WTC11 (cell line): ENCODE measurements at regions not wholly inside any gene's neighbourhood (a gene's known extent, or its start where the extent isn't known, plus 50 kb on each side); places are given as distances from the start of the nearest gene placed in this dataset.

Experiments
- ATAC-seq: fragments of 200-7000 bp; cut with Tn5 transposase; 2 replicates; pipeline ENCODE4 v1.10.0; 2021; ENCODE audit warnings: mild to moderate bottlenecking, moderate library complexity
- CTCF ChIA-PET: fragments of 300-600 bp; sonication (Branson Sonifier 250); formaldehyde crosslinking; loops from one replicate; lab custom pipeline; 2021; ENCODE audit warnings: antibody characterized with exemption; lab: Charles Lee
- POLR2A ChIA-PET: fragments of 350-600 bp; sonication (Branson Sonifier 250); formaldehyde crosslinking; loops from one replicate; lab custom pipeline; 2021; ENCODE audit warnings: antibody characterized with exemption; lab: Charles Lee
- DNase-seq: peaks from one replicate; pipeline ENCODE4 v3.0.0; 2021; ENCODE audit warnings: low spot score
- H3K27ac Mint-ChIP-seq: 2 replicates; pipeline ENCODE4 v1.8.0; 2021; ENCODE audit warnings: mixed read lengths
- H3K27me3 Mint-ChIP-seq: 2 replicates; pipeline ENCODE4 v1.8.0; 2021; ENCODE audit warnings: low read depth, mild to moderate bottlenecking, moderate library complexity, mixed read lengths
- H3K36me3 Mint-ChIP-seq: 2 replicates; pipeline ENCODE4 v1.8.0; 2021; ENCODE audit warnings: mixed read lengths
- H3K4me1 Mint-ChIP-seq: 2 replicates; pipeline ENCODE4 v1.8.0; 2022; ENCODE audit warnings: mixed read lengths
- H3K4me3 Mint-ChIP-seq: 2 replicates; pipeline ENCODE4 v1.8.0; 2021; ENCODE audit warnings: mild to moderate bottlenecking, moderate library complexity, mixed read lengths
- H3K9me3 Mint-ChIP-seq: 2 replicates; pipeline ENCODE4 v1.8.0; 2021; ENCODE audit warnings: mixed read lengths
- CBFB ChIP-seq: sonication (generic); formaldehyde crosslinking; IDR thresholded peaks from 2 replicates; pipeline ENCODE4 v1.8.1; 2022; ENCODE audit warnings: mild to moderate bottlenecking, low read depth, missing genetic modification reagents
- ESRRA ChIP-seq: sonication (generic); formaldehyde crosslinking; IDR thresholded peaks from 2 replicates; pipeline ENCODE4 v1.8.1; 2022; ENCODE audit warnings: mild to moderate bottlenecking, missing genetic modification reagents, borderline replicate concordance
- GABPB1 ChIP-seq: sonication (generic); formaldehyde crosslinking; IDR thresholded peaks from 2 replicates; pipeline ENCODE4 v1.8.1; 2023; ENCODE audit warnings: mild to moderate bottlenecking, missing genetic modification reagents
- HMGA2 ChIP-seq: fragments of 250-450 bp; sonication (Bioruptor Pico); IDR thresholded peaks from 2 replicates; pipeline ENCODE4 v1.4.0; 2021; ENCODE audit warnings: mild to moderate bottlenecking, moderate library complexity
- KAT7 ChIP-seq: sonication (generic); formaldehyde crosslinking; IDR thresholded peaks from 2 replicates; pipeline ENCODE4 v1.8.1; 2023; ENCODE audit warnings: missing genetic modification reagents, mild to moderate bottlenecking, borderline replicate concordance
- RELA ChIP-seq: sonication (generic); formaldehyde crosslinking; IDR thresholded peaks from 2 replicates; pipeline ENCODE4 v1.8.1; 2022; ENCODE audit warnings: missing genetic modification reagents, mild to moderate bottlenecking, borderline replicate concordance
- SOX15 ChIP-seq: fragments of 250-450 bp; sonication (Bioruptor Pico); IDR thresholded peaks from 2 replicates; pipeline ENCODE4 v1.9.0; 2021; ENCODE audit warnings: mild to moderate bottlenecking
- ZNF396 ChIP-seq: fragments of 250-450 bp; sonication (Bioruptor Pico); IDR thresholded peaks from 2 replicates; pipeline ENCODE4 v1.8.0; 2021; ENCODE audit warnings: mild to moderate bottlenecking, moderate library complexity, borderline replicate concordance
- ZNF423 ChIP-seq: fragments of 250-450 bp; sonication (Bioruptor Pico); IDR thresholded peaks from 2 replicates; pipeline ENCODE4 v2.1.2; 2022; ENCODE audit warnings: mild to moderate bottlenecking, moderate library complexity
- ZNF671 ChIP-seq: fragments of 250-450 bp; sonication (Bioruptor Pico); IDR thresholded peaks from 2 replicates; pipeline ENCODE4 v1.8.0; 2021; ENCODE audit warnings: mild to moderate bottlenecking
- TF ChIP-seq, protein P1 (sequence below): sonication (generic); formaldehyde crosslinking; IDR thresholded peaks from 2 replicates; pipeline ENCODE4 v1.8.1; 2023; ENCODE audit warnings: mild to moderate bottlenecking, missing genetic modification reagents, borderline replicate concordance
- TF ChIP-seq, protein P2 (sequence below): fragments of 250-450 bp; sonication (Bioruptor Pico); IDR thresholded peaks from 2 replicates; pipeline ENCODE4 v1.9.0; 2021; ENCODE audit warnings: mild to moderate bottlenecking, borderline replicate concordance
- TF ChIP-seq, protein P3 (sequence below): sonication (generic); formaldehyde crosslinking; IDR thresholded peaks from 2 replicates; pipeline ENCODE4 v1.8.1; 2023; ENCODE audit warnings: mild to moderate bottlenecking, moderate library complexity, missing genetic modification reagents
- TF ChIP-seq, protein P4 (sequence below): sonication (generic); formaldehyde crosslinking; IDR thresholded peaks from 2 replicates; pipeline ENCODE4 v1.8.1; 2022; ENCODE audit warnings: mild to moderate bottlenecking, moderate library complexity, missing genetic modification reagents
- TF ChIP-seq, protein P5 (sequence below): sonication (generic); formaldehyde crosslinking; IDR thresholded peaks from 2 replicates; pipeline ENCODE4 v1.8.1; 2023; ENCODE audit warnings: mild to moderate bottlenecking, missing genetic modification reagents, moderate library complexity
- TF ChIP-seq, protein P6 (sequence below): sonication (generic); formaldehyde crosslinking; IDR thresholded peaks from 2 replicates; pipeline ENCODE4 v1.8.0; 2022; ENCODE audit warnings: missing genetic modification reagents

DNA sequence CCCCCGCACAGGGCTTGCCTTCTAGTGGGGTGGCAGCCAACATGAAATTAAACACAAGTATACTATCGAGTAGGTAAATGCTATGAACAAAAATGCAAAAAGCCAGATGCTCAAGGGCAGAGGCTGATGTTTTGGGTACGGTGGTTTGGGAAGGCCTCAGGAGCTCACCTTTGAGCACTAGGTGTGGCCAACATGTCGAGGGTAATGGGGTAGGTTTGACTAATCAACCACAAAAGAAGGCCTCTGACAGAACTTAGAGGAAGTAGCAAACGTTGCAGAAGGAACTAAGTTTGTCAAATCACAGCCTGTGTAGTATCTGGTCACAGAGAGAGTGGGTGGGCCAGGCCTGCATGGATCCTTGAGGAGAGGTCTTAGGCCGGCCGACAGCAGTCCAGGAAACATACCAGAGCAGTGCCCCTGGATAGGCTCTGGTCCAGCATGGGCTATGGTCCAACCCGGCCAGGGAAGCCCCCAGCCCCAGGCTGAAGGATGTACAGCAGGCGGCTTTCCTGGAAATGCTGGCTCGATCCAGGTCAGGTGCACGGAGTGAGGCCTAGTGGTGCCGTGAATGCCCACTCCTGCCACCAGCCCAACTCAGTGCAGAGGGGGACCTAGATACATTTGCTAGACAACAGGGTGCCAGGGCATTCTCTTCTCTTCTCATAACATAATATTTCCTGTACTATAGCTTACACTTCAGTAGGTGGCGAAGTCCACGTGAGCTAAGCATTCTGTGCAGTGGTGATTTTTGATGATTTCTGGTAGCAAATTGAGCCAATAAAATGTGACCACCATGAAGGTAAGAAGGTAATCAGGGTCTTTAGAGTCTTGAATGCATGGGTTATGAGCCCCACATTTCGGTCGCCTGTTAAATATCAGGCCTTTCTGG, 56.3 kb upstream of the CD93 start:
- no peak for ATAC-seq
- CTCF ChIA-PET: interaction anchor here (2.0 to 2.9 kb wide), 2 partner anchors 52 to 92 kb away, joined by 7 to 8 read pairs; no protein-coding TSS in a partner anchor
- no peaks in the 10 kb centered on the region for H3K27me3 Mint-ChIP-seq

DNA sequence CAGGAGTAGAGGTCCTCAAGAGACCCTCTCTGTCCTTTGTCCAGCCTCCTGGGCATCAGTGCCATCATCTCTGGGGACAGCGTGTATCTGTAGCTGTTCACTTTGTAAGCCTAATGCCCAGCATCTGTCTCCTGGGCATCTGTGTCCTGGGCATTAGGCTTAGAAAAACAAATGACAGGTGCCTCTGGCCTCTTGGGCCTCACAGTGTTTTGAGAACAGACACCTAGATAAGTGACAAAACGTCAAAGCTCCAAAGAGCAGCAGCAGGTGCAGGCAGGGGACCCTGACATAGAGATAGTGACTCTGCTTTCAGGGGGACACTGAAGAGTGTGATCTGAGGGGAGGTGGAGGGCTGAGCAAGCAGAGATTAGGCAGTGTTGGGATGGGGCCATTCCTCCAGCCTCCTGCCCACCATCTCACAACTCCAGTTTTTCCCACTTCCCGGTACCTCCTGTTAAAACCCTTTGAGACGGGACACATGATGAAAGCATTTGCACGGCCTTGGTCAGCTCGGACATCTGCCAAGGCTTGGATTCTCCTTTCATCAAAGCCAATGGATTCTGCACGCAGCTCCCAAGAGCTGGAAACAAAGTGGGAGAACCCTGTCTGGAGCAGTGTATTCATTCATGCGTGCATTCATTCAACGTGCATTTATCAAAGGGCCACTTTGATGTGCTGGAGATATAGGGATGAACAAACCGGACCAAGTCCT, 55.5 kb upstream of the CD93 start:
- Mint-ChIP-seq H3K9me3 (peaks cover 5% of the 10 kb centered on the region), H3K36me3 (no peaks in the 10 kb centered on the region), H3K27ac (no peak overlapping the region), H3K4me1 (no peaks in the 10 kb centered on the region), H3K4me3 (no peak overlapping the region), H3K27me3 (no peaks in the 10 kb centered on the region)
- DNase-seq: no peak
- ATAC-seq: no peak
- CTCF ChIA-PET: no interaction called here
- POLR2A ChIA-PET: no interaction called here
- TF ChIP-seq RELA (CRISPR knock-in tag): no peak
- no peak for TF ChIP-seq ZNF423 (CRISPR knock-in tag)
- TF ChIP-seq GABPB1 (CRISPR knock-in tag): no peak
- no peak for TF ChIP-seq HMGA2
- TF ChIP-seq, protein P1, sequence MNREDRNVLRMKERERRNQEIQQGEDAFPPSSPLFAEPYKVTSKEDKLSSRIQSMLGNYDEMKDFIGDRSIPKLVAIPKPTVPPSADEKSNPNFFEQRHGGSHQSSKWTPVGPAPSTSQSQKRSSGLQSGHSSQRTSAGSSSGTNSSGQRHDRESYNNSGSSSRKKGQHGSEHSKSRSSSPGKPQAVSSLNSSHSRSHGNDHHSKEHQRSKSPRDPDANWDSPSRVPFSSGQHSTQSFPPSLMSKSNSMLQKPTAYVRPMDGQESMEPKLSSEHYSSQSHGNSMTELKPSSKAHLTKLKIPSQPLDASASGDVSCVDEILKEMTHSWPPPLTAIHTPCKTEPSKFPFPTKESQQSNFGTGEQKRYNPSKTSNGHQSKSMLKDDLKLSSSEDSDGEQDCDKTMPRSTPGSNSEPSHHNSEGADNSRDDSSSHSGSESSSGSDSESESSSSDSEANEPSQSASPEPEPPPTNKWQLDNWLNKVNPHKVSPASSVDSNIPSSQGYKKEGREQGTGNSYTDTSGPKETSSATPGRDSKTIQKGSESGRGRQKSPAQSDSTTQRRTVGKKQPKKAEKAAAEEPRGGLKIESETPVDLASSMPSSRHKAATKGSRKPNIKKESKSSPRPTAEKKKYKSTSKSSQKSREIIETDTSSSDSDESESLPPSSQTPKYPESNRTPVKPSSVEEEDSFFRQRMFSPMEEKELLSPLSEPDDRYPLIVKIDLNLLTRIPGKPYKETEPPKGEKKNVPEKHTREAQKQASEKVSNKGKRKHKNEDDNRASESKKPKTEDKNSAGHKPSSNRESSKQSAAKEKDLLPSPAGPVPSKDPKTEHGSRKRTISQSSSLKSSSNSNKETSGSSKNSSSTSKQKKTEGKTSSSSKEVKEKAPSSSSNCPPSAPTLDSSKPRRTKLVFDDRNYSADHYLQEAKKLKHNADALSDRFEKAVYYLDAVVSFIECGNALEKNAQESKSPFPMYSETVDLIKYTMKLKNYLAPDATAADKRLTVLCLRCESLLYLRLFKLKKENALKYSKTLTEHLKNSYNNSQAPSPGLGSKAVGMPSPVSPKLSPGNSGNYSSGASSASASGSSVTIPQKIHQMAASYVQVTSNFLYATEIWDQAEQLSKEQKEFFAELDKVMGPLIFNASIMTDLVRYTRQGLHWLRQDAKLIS: no peak
- TF ChIP-seq ESRRA (CRISPR knock-in tag): no peak
- TF ChIP-seq ZNF396: no peak
- TF ChIP-seq CBFB (CRISPR knock-in tag): no peak
- TF ChIP-seq, protein P2, sequence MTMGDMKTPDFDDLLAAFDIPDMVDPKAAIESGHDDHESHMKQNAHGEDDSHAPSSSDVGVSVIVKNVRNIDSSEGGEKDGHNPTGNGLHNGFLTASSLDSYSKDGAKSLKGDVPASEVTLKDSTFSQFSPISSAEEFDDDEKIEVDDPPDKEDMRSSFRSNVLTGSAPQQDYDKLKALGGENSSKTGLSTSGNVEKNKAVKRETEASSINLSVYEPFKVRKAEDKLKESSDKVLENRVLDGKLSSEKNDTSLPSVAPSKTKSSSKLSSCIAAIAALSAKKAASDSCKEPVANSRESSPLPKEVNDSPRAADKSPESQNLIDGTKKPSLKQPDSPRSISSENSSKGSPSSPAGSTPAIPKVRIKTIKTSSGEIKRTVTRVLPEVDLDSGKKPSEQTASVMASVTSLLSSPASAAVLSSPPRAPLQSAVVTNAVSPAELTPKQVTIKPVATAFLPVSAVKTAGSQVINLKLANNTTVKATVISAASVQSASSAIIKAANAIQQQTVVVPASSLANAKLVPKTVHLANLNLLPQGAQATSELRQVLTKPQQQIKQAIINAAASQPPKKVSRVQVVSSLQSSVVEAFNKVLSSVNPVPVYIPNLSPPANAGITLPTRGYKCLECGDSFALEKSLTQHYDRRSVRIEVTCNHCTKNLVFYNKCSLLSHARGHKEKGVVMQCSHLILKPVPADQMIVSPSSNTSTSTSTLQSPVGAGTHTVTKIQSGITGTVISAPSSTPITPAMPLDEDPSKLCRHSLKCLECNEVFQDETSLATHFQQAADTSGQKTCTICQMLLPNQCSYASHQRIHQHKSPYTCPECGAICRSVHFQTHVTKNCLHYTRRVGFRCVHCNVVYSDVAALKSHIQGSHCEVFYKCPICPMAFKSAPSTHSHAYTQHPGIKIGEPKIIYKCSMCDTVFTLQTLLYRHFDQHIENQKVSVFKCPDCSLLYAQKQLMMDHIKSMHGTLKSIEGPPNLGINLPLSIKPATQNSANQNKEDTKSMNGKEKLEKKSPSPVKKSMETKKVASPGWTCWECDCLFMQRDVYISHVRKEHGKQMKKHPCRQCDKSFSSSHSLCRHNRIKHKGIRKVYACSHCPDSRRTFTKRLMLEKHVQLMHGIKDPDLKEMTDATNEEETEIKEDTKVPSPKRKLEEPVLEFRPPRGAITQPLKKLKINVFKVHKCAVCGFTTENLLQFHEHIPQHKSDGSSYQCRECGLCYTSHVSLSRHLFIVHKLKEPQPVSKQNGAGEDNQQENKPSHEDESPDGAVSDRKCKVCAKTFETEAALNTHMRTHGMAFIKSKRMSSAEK (CRISPR knock-in tag): no peak

More for the DNA sequence above, 56.3 kb upstream of the CD93 start:
- Mint-ChIP-seq H3K36me3 (no peaks in the 10 kb centered on the region), H3K27ac (no peak overlapping the region), H3K4me1 (no peaks in the 10 kb centered on the region), H3K9me3 (peaks cover 13% of the 10 kb centered on the region), H3K4me3 (no peak overlapping the region)
- no peak for DNase-seq
- TF ChIP-seq, protein P3, sequence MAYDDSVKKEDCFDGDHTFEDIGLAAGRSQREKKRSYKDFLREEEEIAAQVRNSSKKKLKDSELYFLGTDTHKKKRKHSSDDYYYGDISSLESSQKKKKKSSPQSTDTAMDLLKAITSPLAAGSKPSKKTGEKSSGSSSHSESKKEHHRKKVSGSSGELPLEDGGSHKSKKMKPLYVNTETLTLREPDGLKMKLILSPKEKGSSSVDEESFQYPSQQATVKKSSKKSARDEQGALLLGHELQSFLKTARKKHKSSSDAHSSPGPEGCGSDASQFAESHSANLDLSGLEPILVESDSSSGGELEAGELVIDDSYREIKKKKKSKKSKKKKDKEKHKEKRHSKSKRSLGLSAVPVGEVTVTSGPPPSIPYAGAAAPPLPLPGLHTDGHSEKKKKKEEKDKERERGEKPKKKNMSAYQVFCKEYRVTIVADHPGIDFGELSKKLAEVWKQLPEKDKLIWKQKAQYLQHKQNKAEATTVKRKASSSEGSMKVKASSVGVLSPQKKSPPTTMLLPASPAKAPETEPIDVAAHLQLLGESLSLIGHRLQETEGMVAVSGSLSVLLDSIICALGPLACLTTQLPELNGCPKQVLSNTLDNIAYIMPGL (CRISPR knock-in tag): no peak
- TF ChIP-seq, protein P4, sequence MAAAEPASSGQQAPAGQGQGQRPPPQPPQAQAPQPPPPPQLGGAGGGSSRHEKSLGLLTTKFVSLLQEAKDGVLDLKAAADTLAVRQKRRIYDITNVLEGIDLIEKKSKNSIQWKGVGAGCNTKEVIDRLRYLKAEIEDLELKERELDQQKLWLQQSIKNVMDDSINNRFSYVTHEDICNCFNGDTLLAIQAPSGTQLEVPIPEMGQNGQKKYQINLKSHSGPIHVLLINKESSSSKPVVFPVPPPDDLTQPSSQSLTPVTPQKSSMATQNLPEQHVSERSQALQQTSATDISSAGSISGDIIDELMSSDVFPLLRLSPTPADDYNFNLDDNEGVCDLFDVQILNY (CRISPR knock-in tag): no peak
- TF ChIP-seq KAT7 (CRISPR knock-in tag): no peak
- no peak for TF ChIP-seq ZNF671 (CRISPR knock-in tag)
- TF ChIP-seq, protein P5, sequence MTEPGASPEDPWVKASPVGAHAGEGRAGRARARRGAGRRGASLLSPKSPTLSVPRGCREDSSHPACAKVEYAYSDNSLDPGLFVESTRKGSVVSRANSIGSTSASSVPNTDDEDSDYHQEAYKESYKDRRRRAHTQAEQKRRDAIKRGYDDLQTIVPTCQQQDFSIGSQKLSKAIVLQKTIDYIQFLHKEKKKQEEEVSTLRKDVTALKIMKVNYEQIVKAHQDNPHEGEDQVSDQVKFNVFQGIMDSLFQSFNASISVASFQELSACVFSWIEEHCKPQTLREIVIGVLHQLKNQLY (CRISPR knock-in tag): no peak
- TF ChIP-seq, protein P6, sequence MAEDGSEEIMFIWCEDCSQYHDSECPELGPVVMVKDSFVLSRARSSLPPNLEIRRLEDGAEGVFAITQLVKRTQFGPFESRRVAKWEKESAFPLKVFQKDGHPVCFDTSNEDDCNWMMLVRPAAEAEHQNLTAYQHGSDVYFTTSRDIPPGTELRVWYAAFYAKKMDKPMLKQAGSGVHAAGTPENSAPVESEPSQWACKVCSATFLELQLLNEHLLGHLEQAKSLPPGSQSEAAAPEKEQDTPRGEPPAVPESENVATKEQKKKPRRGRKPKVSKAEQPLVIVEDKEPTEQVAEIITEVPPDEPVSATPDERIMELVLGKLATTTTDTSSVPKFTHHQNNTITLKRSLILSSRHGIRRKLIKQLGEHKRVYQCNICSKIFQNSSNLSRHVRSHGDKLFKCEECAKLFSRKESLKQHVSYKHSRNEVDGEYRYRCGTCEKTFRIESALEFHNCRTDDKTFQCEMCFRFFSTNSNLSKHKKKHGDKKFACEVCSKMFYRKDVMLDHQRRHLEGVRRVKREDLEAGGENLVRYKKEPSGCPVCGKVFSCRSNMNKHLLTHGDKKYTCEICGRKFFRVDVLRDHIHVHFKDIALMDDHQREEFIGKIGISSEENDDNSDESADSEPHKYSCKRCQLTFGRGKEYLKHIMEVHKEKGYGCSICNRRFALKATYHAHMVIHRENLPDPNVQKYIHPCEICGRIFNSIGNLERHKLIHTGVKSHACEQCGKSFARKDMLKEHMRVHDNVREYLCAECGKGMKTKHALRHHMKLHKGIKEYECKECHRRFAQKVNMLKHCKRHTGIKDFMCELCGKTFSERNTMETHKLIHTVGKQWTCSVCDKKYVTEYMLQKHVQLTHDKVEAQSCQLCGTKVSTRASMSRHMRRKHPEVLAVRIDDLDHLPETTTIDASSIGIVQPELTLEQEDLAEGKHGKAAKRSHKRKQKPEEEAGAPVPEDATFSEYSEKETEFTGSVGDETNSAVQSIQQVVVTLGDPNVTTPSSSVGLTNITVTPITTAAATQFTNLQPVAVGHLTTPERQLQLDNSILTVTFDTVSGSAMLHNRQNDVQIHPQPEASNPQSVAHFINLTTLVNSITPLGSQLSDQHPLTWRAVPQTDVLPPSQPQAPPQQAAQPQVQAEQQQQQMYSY (CRISPR knock-in tag): no peak
- no peak for TF ChIP-seq SOX15 (CRISPR knock-in tag)
- POLR2A ChIA-PET: no interaction called here
